8988T (cell line): ENCODE measurements at regions not wholly inside any gene's neighbourhood (a gene's known extent, or its start where the extent isn't known, plus 50 kb on each side); places are given as distances from the start of the nearest gene placed in this dataset.
"Not testable (repeated sequence)": the region's sequence is repeated elsewhere in the genome, so short reads cannot be mapped to it uniquely, and the experiment has no call there.

Experiments
- DNase-seq: peaks from one replicate; pipeline ENCODE4 v3.0.0; 2011

- DNase-seq = no peak
Observed at GRCh38 chr14:97077687-97078086, 280.5 kb downstream of the VRK1 start.

DNA sequence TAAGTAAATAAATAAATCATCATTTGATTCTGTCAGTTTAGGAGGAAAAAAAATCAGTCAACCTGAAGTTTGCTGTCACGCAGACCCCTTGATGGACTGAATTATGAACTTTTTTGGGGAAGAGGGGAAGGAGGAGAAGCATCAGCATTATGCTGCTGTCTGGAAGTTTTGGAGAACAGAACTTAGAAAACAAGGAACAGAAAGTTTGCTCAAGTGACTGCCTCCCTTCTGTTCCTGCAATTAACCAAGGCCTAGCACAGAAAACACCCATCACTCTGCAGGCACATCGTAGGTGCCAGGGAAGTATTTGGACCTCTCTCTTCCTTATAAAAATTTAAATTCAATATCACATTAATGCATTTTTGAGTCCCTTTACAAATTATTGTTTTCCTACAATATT, 283.8 kb downstream of the VRK1 start:
- no peak for DNase-seq

- DNase-seq = no peak
Observed at GRCh38 chr14:97095269-97095668, 298.1 kb downstream of the VRK1 start.

GRCh38 chr14:97097296-97097695, 300.1 kb downstream of the VRK1 start:
- DNase-seq = no peak

DNA sequence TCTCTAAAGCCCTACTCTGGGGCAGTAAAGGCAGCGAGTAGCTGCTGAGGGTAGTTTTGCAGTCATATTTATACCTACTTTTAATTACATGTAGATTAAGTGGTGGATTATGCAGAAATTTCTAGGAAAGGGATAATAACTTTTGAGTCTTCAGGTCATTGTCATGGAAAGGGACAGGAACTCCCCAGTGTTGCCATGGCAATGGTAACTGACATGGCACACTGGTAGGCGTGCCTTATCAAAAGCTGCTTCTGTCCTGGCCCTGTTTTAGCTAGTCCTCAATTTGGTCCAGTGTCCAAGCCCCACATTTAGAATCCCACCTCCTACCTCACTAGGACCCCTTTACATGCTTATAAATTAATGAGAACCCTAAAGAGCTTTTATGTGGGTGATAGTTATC, 303.1 kb downstream of the VRK1 start:
- no peak for DNase-seq

DNA sequence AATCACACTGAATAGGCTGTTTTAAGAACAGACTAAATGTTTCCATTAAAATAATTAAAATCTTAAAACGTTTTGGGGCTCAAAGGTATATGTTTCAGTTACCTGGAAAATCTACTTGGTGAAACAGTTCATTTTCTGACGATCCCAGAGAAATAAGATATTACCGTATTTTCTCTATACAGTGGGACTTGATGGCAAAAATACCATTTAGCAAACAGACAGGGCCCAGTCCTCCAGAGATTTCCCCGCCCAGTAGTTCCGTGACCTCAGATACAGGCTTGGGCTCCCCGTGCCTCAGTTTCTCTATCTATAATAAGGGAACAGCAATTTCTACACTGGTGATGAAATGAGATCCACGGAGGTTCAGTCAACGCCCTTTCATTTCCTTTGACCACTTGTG, 304.4 kb downstream of the VRK1 start:
- DNase-seq = no peak

DNA sequence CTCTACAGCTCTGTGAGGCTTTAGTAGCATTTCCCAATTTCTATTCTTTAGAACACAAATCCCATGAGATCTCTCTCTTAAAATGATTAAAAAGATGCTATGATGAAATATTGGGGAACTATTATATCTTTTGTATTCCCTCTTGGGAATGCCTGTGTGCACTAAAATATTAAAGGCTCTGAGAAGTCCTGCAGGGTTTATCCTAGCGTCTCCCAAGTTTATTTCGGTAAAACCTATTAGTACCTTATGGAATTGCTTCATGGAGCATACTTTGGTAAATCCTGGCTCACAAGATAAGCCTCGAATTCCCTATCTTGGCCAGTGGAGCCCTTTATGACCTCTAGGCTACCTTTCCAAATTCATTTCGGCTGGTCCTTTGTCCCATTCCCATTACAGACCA, 306.8 kb downstream of the VRK1 start:
- DNase-seq = no peak

GRCh38 chr14:97106166-97106565, 309.0 kb downstream of the VRK1 start:
- no peak for DNase-seq

GRCh38 chr14:97106609-97107008, 309.4 kb downstream of the VRK1 start:
- DNase-seq = no peak

- no peak for DNase-seq
Observed at GRCh38 chr14:97107080-97107479, 309.9 kb downstream of the VRK1 start.

- no peak for DNase-seq
Observed at GRCh38 chr14:97107760-97108159, 310.6 kb downstream of the VRK1 start.

GRCh38 chr14:97109234-97109633, 312.1 kb downstream of the VRK1 start:
- DNase-seq = no peak

DNA sequence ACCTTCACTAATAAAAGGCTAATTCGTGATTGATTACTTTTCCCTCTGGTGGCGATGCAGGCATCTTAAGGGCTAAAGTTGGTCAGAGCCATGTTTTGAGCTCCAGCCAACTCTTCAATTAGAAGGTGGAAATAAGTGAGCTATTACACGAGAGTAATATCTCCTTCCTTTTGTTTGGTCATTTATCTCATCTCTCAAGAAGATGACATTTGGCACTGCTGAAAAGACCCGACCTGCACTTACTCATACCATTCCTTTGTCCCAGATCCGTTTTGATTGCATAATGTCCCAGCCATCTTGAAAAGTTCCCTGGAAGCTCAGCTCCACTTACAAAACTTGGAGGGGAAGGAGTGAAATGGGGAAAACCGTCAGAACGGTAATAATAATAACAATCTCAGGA, 316.2 kb downstream of the VRK1 start:
- no peak for DNase-seq

DNA sequence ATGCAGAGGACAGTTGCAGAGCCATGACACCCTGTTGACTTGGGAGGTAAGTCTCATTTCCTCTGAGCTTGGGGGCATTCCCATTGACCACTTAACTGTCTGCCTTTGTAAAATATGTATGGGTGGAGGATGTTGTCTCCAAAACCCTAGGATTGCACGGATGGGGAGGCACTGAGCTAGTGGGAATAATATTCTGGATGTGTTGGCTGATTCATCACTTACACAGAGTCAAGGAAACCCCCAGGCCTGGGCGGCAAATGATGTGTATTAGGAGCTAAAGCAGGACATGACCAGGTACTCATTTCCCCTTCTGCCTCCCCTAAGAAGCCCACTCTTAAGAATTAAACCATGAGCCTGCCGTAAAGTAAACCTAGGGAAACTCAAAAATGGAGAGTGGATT, 319.4 kb downstream of the VRK1 start:
- DNase-seq = no peak

DNA sequence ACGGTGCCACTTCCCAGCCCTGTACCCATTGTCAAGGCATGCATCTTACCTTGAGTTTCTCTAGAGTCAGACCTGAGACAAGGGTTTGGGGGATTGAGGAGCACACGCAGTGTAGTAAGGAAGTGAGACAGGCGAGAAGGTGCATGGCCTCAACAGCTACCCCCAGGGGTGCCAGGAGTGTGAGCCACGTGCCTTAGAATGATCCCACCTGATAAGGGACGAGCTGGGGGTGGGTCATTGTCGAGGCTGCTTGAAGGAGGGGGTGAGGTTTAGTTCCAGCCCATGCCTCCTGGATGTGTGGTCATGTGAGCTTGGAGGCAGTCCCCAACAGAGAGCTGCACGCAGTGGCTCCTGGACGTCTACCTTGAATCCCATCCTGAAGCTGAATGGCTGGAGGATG, 320.5 kb downstream of the VRK1 start:
- no peak for DNase-seq

DNA sequence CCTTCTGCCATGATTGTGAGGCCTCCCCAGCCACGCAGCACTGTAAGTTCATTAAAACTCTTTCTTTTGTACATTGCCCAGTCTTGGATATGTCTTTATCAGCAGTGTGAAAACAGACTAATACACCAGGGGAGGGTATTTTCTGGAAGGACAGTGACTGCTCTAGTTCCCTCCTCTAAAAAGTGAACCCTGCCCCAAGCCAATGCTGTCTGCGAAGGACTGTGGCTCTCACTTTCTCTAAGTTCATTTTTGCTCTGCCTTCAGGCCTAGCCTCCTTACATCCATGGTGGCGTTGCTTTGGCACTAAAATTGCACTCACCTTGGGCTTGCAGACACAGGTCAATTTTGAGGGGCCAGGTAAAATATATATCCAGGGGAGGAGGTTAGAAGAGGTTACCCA, 323.0 kb downstream of the VRK1 start:
- DNase-seq = no peak

GRCh38 chr14:97120611-97121031, 323.4 kb downstream of the VRK1 start:
- no peak for DNase-seq

GRCh38 chr14:97129639-97130038, 332.5 kb downstream of the VRK1 start:
- no peak for DNase-seq

DNA sequence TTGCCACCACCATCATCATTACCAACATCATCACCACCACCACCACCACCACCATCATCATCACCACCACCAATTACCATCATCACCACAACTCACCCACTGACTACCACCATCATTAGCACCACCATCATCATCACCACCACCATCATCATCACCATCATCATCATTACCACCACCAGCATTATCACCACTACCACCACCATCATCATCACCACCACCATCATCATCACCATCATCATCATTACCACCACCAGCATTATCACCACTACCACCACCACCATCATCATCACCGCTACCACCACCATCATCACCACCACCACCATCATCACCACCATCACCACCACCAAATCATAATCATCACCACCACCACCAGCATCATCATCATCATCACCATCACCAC, 338.7 kb downstream of the VRK1 start:
- DNase-seq = not testable (repeated sequence)

- DNase-seq = no peak
Observed at GRCh38 chr14:97137705-97138104, 340.5 kb downstream of the VRK1 start.

DNA sequence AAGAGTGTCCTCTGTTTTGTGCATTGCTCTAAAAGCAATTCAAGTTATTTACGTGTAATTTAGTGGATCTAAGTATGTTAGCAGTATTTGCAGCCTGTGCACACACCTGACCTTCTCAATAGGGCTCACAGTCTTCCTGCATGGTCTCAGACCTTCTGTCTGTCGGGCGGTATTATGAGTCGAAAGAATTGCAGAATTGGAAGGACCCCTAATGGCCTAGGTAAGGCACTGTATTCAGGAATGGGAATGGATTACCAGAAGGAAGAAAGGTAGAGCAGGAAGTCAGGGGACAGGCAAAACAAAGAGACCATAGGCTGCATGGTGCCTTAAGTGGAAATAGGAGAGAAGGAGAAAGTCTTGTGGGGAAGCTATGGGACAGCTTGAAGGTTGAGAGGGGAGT, 341.6 kb downstream of the VRK1 start:
- no peak for DNase-seq

GRCh38 chr14:97143011-97143410, 345.8 kb downstream of the VRK1 start:
- no peak for DNase-seq

- DNase-seq = no peak
Observed at GRCh38 chr14:97143456-97143855, 346.3 kb downstream of the VRK1 start.

- DNase-seq = not testable (repeated sequence)
Observed at GRCh38 chr14:97148021-97148420, 350.8 kb downstream of the VRK1 start.

DNA sequence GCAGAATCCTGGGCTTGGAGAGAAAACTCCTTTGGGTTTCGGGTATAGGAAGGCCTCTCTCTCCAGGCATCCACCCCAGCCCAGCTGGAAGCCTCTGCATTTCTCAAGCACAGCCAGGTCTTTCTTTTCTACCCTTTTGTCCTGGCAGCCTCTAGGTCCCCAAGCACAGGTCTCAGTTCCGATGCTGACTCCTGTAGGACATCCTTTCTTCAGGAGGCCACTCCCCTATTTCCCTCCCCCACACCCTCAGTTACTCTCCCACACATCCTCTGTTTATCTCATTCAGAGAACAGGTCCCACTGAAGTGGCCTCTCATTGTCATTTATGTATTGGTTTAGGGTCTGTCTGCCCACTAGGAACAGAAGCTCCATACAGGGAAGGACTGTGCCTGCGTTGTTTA, 352.6 kb downstream of the VRK1 start:
- DNase-seq = no peak

GRCh38 chr14:97153527-97153926, 356.3 kb downstream of the VRK1 start:
- no peak for DNase-seq
